HepG2 (cell line): ENCODE measurements at regions not wholly inside any gene's neighbourhood (a gene's known extent, or its start where the extent isn't known, plus 50 kb on each side); places are given as distances from the start of the nearest gene placed in this dataset.

Experiments
- CEBPB ChIP-seq: IDR thresholded peaks from 2 replicates; pipeline ENCODE4 v1.6.1; 2011; ENCODE audit warnings: low read depth, low read length, improper control_type of control experiment, borderline replicate concordance
- DR1 ChIP-seq: sonication (generic); formaldehyde crosslinking; IDR thresholded peaks from 2 replicates; pipeline ENCODE4 v1.8.0; 2021; ENCODE audit warnings: mild to moderate bottlenecking, missing genetic modification reagents, inconsistent platforms
- ELF3 ChIP-seq: IDR thresholded peaks from 2 replicates; pipeline ENCODE4 v1.6.1; 2016; ENCODE audit warnings: missing genetic modification reagents, missing compliant biosample characterization
- MAZ ChIP-seq, 2 experiments: sonication (generic) in 1 of 2; formaldehyde crosslinking in 1 of 2; IDR thresholded peaks; 2 replicates each; pipeline versions ENCODE4 v1.5.0 to v1.6.1; 2012 to 2020; ENCODE audit warnings: low read depth in 2 of 2, mild to moderate bottlenecking in 2 of 2, borderline replicate concordance in 1 of 2, improper control_type of control experiment in 1 of 2, low read length in 1 of 2, missing genetic modification reagents in 1 of 2, moderate library complexity in 1 of 2
- PHF8 ChIP-seq: sonication (generic); formaldehyde crosslinking; IDR thresholded peaks from 2 replicates; pipeline ENCODE4 v1.5.0; 2020; ENCODE audit warnings: missing genetic modification reagents
- YEATS4 ChIP-seq: sonication (generic); formaldehyde crosslinking; IDR thresholded peaks from 2 replicates; pipeline ENCODE4 v1.4.0; 2020; ENCODE audit warnings: missing genetic modification reagents, borderline replicate concordance
- ZNF543 ChIP-seq: sonication (generic); formaldehyde crosslinking; IDR thresholded peaks from 2 replicates; pipeline ENCODE4 v1.4.0; 2020; ENCODE audit warnings: mild to moderate bottlenecking, missing genetic modification reagents
- TF ChIP-seq, protein P1 (sequence below): sonication (generic); formaldehyde crosslinking; IDR thresholded peaks from 2 replicates; pipeline ENCODE4 v1.5.0; 2020; ENCODE audit warnings: mild to moderate bottlenecking, missing genetic modification reagents, moderate library complexity

DNA sequence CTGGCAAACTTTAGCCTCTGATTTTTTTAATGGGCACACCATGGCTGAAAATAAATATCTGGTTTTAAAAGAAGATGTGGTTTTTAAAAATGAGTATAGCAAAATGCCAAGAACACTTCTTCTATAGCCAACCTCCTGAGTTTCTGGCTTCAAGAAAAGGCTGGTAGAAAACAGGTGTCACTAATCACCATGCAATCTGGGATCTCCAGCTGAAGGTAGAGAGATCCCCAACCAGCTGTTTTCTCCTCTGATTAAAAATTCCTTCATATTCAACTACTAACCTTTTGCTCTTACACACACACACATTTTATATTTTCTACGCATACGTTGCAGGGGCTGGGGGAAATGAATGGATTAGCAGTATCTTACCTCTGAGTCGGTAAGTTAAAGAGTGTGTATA is 279.6 kb upstream of the ROBO2 start:
- TF ChIP-seq ZNF543 (CRISPR knock-in tag) (no peak), YEATS4 (CRISPR knock-in tag) (no peak), MAZ (IDR thresholded peaks at IDR 0.05; ENCODE audit: borderline replicate concordance, low read depth, low read length) (no peak), MAZ (CRISPR knock-in tag; IDR thresholded peaks at IDR 0.05; ENCODE audit: low read depth) (no peak), ELF3 (CRISPR knock-in tag) (no peak), DR1 (no peak), CEBPB (no peak), PHF8 (CRISPR knock-in tag) (no peak)
- TF ChIP-seq, protein P1, sequence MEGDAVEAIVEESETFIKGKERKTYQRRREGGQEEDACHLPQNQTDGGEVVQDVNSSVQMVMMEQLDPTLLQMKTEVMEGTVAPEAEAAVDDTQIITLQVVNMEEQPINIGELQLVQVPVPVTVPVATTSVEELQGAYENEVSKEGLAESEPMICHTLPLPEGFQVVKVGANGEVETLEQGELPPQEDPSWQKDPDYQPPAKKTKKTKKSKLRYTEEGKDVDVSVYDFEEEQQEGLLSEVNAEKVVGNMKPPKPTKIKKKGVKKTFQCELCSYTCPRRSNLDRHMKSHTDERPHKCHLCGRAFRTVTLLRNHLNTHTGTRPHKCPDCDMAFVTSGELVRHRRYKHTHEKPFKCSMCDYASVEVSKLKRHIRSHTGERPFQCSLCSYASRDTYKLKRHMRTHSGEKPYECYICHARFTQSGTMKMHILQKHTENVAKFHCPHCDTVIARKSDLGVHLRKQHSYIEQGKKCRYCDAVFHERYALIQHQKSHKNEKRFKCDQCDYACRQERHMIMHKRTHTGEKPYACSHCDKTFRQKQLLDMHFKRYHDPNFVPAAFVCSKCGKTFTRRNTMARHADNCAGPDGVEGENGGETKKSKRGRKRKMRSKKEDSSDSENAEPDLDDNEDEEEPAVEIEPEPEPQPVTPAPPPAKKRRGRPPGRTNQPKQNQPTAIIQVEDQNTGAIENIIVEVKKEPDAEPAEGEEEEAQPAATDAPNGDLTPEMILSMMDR (CRISPR knock-in tag): no peak
